HCT116 (cell line): ENCODE measurements at regions not wholly inside any gene's neighbourhood (a gene's known extent, or its start where the extent isn't known, plus 50 kb on each side); places are given as distances from the start of the nearest gene placed in this dataset.

Experiments used
- ATAC-seq: fragments of 200-7000 bp; cut with Tn5 transposase; 2 replicates; pipeline ENCODE4 v1.9.1; 2020; ENCODE audit warnings: mild to moderate bottlenecking, moderate library complexity
- BruUV-seq: library from RNA; stranded (reverse); fragments of 400-500 nt; replicated peaks from 2 replicates; lab custom pipeline; 2021; lab: Mats Ljungman, UMichigan
- CTCF ChIA-PET: fragments of 300-600 bp; sonication (Branson Sonifier 250); formaldehyde crosslinking; loops from one replicate; lab custom pipeline; 2021; ENCODE audit warnings: antibody characterized with exemption; lab: Charles Lee
- POLR2A ChIA-PET: fragments of 300-600, 350-600 bp; sonication (Branson Sonifier 250); formaldehyde crosslinking; loops from one replicate; lab custom pipeline; 2021; ENCODE audit warnings: antibody characterized with exemption; lab: Charles Lee
- RAD21 ChIA-PET, 2 experiments: fragments of 300-600 bp; sonication (Branson Sonifier 250); formaldehyde crosslinking; loops; one replicate each; lab custom pipeline; 2023; ENCODE audit warnings: low total read pairs in 2 of 2; ENCODE audit not compliant: uncharacterized antibody in 2 of 2, unreplicated experiment in 2 of 2, low non-redundant PET in 1 of 2; lab: Charles Lee
- DNase-seq: peaks from one replicate; pipeline ENCODE4 v3.0.0-alpha.2; 2010; ENCODE audit warnings: low read depth, low spot score
- H2AFZ ChIP-seq: fragments of 200-600 bp; shearing (Covaris generic), sonication (generic); 2 replicates; pipeline ENCODE4 v1.6.1; 2017; ENCODE audit warnings: low read depth, mixed run types, mixed read lengths, antibody characterized with exemption, low read length; ENCODE audit not compliant: poor library complexity, severe bottlenecking
- H3K27ac ChIP-seq: 2 replicates; pipeline ENCODE4 v1.5.1; 2012; ENCODE audit warnings: low read depth, low read length
- H3K27me3 ChIP-seq: fragments of 200-600 bp; sonication (generic); 2 replicates; pipeline ENCODE4 v1.6.1; 2016; ENCODE audit warnings: mixed run types, low read length, mixed read lengths; ENCODE audit not compliant: insufficient read depth
- H3K36me3 ChIP-seq, 2 experiments: fragments of 200-500 bp in 1 of 2; fragments of 200-600 bp in 1 of 2; sonication (Bioruptor generic) in 1 of 2; sonication (generic) in 1 of 2; 2 replicates each; pipeline versions ENCODE4 v1.5.1 to v1.6.1; 2014 to 2016; ENCODE audit warnings: low read length in 2 of 2, inconsistent platforms in 1 of 2, mixed read lengths in 1 of 2, mixed run types in 1 of 2; ENCODE audit not compliant: insufficient read depth in 2 of 2, control insufficient read depth in 1 of 2
- H3K4me1 ChIP-seq, 2 experiments: fragments of 200-600 bp in 1 of 2; sonication (generic) in 1 of 2; 2 replicates each; pipeline versions ENCODE4 v1.5.1 to v1.6.1; 2012 to 2017; ENCODE audit warnings: low read length in 2 of 2, inconsistent platforms in 1 of 2, mild to moderate bottlenecking in 1 of 2, mixed read lengths in 1 of 2, mixed run types in 1 of 2, moderate library complexity in 1 of 2; ENCODE audit not compliant: insufficient read depth in 2 of 2, control insufficient read depth in 1 of 2
- H3K4me2 ChIP-seq: fragments of 200-600 bp; sonication (generic); 2 replicates; pipeline ENCODE4 v1.6.1; 2017; ENCODE audit warnings: mixed run types, low read length, mixed read lengths
- H3K4me3 ChIP-seq, 2 experiments: fragments of 200-600 bp in 1 of 2; sonication (generic) in 1 of 2; replicated peaks in 1 of 2; 2 replicates each; pipeline ENCODE4 v1.5.1; 2011 to 2016; ENCODE audit warnings: low read length in 2 of 2, control low read depth in 1 of 2, low read depth in 1 of 2, mild to moderate bottlenecking in 1 of 2, mixed read lengths in 1 of 2, mixed run types in 1 of 2
- H3K79me2 ChIP-seq: fragments of 200-600 bp; sonication (generic); 2 replicates; pipeline ENCODE4 v1.6.1; 2017; ENCODE audit warnings: mild to moderate bottlenecking, mixed run types, low read length, moderate library complexity, mixed read lengths; ENCODE audit not compliant: insufficient read depth
- H3K9ac ChIP-seq: fragments of 200-600 bp; sonication (generic); 2 replicates; pipeline ENCODE4 v1.6.1; 2016; ENCODE audit warnings: low read length, mixed read lengths
- H3K9me2 ChIP-seq: fragments of 200-600 bp; sonication (generic), shearing (Covaris generic); 2 replicates; pipeline ENCODE4 v1.6.1; 2017; ENCODE audit warnings: mixed run types, mild to moderate bottlenecking, moderate library complexity; ENCODE audit not compliant: insufficient read depth
- H3K9me3 ChIP-seq, 2 experiments: fragments of 200-500 bp in 1 of 2; fragments of 200-600 bp in 1 of 2; sonication (Bioruptor generic) in 1 of 2; sonication (generic) in 1 of 2; 2 replicates each; pipeline ENCODE4 v1.6.1; 2014 to 2017; ENCODE audit warnings: low read length in 2 of 2, mixed read lengths in 2 of 2, inconsistent platforms in 1 of 2, low read depth in 1 of 2, mild to moderate bottlenecking in 1 of 2, mixed run types in 1 of 2, moderate library complexity in 1 of 2; ENCODE audit not compliant: control insufficient read depth in 1 of 2, insufficient read depth in 1 of 2
- H4K20me1 ChIP-seq: fragments of 200-600 bp; sonication (generic), shearing (Covaris generic); 2 replicates; pipeline ENCODE4 v1.6.1; 2017; ENCODE audit warnings: mixed run types, mild to moderate bottlenecking, moderate library complexity; ENCODE audit not compliant: insufficient read depth
- ATF3 ChIP-seq: IDR thresholded peaks from 2 replicates; pipeline ENCODE4 v1.6.1; 2012
- CEBPB ChIP-seq: IDR thresholded peaks from 2 replicates; pipeline ENCODE4 v1.6.1; 2012; ENCODE audit warnings: low read depth
- CTCF ChIP-seq, 3 experiments: fragments of 200-600 bp in 1 of 3; sonication (generic) in 1 of 3; IDR thresholded peaks in 2 of 3; conservative IDR thresholded peaks in 1 of 3; 2 replicates each; pipeline ENCODE4 v1.5.1; 2012 to 2017; ENCODE audit warnings: low read depth in 2 of 3, low read length in 2 of 3, antibody characterized with exemption in 1 of 3, borderline replicate concordance in 1 of 3, control low read depth in 1 of 3, mild to moderate bottlenecking in 1 of 3, mixed read lengths in 1 of 3, mixed run types in 1 of 3, moderate library complexity in 1 of 3; ENCODE audit not compliant: insufficient read depth in 1 of 3
- ELF1 ChIP-seq: IDR thresholded peaks from 2 replicates; pipeline ENCODE4 v1.6.1; 2012; ENCODE audit warnings: low read depth, borderline replicate concordance
- FOSL1 ChIP-seq: IDR thresholded peaks from 2 replicates; pipeline ENCODE4 v1.6.1; 2012; ENCODE audit warnings: low read depth
- POLR2A ChIP-seq: IDR thresholded peaks from 2 replicates; pipeline ENCODE4 v1.7.0; 2011; ENCODE audit warnings: borderline replicate concordance; ENCODE audit not compliant: insufficient read depth, insufficient read length; ENCODE audit errors: extremely low read depth
- POLR2AphosphoS5 ChIP-seq: IDR thresholded peaks from 2 replicates; pipeline ENCODE4 v1.6.1; 2011; ENCODE audit warnings: mild to moderate bottlenecking, low read depth, low read length, moderate library complexity
- RAD21 ChIP-seq: IDR thresholded peaks from 2 replicates; pipeline ENCODE4 v1.6.1; 2012; ENCODE audit warnings: low read depth, mild to moderate bottlenecking
- SIN3A ChIP-seq: IDR thresholded peaks from 2 replicates; pipeline ENCODE4 v1.6.1; 2012; ENCODE audit warnings: low read depth
- SP1 ChIP-seq: IDR thresholded peaks from 2 replicates; pipeline ENCODE4 v1.6.1; 2012; ENCODE audit warnings: low read depth
- TCF7L2 ChIP-seq: IDR thresholded peaks from 2 replicates; pipeline ENCODE4 v1.7.0; 2011; ENCODE audit warnings: borderline replicate concordance, inconsistent platforms; ENCODE audit not compliant: insufficient read depth, insufficient read length; ENCODE audit errors: extremely low read depth
- YY1 ChIP-seq: IDR thresholded peaks from 2 replicates; pipeline ENCODE4 v1.6.1; 2011; ENCODE audit warnings: low read length, low read depth, moderate library complexity, mild to moderate bottlenecking; ENCODE audit not compliant: insufficient replicate concordance; ENCODE audit errors: extremely low read depth
- ZNF274 ChIP-seq: fragments of 200-500 bp; sonication (Bioruptor generic); IDR thresholded peaks from 2 replicates; pipeline ENCODE4 v1.6.1; 2014; ENCODE audit warnings: mild to moderate bottlenecking, low read depth, low read length, inconsistent platforms
- intact Hi-C: fragments of 100-400 bp; cut with micrococcal nuclease; formaldehyde crosslinking; loops from 2 replicates; pipeline ENCODE4 v1.10.0; 2022

- ATAC-seq, result no peak
- CTCF ChIA-PET, result no interaction called here
- intact Hi-C loops, result no loop called here
Measured at GRCh38 chr16:54554581-54554980, 268.0 kb upstream of the IRX3 start.

GRCh38 chr16:54548281-54548680 lies 261.7 kb upstream of the IRX3 start:
- intact Hi-C loops, result no loop called here
- H3K36me3 ChIP-seq, result no peaks in the 10 kb centered on the region
- CTCF ChIA-PET, result no interaction called here

More at GRCh38 chr16:54554581-54554980, 268.0 kb upstream of the IRX3 start:
- Histone ChIP-seq H2AFZ (no peak overlapping the region), H3K4me1 (no peaks in the 10 kb centered on the region), H3K27me3 (peaks cover 10% of the 10 kb centered on the region; the same call in 1 of the 2 replicates), H3K4me2 (no peak overlapping the region), H3K9me3 (no peaks in the 10 kb centered on the region), H3K36me3 (no peaks in the 10 kb centered on the region), H3K4me3 (no peak overlapping the region), H4K20me1 (no peaks in the 10 kb centered on the region), H3K9me2 (no peaks in the 10 kb centered on the region), H3K9ac (no peak overlapping the region), H3K27ac (no peak overlapping the region), H3K79me2 (no peaks in the 10 kb centered on the region)
- no peak for DNase-seq
- TF ChIP-seq TCF7L2, result no peak
- POLR2A ChIA-PET, result no interaction called here
- RAD21 ChIA-PET, result no interaction called here
- no TSS peak for BruUV-seq

More at GRCh38 chr16:54548281-54548680, 261.7 kb upstream of the IRX3 start:
- H3K27ac ChIP-seq, result no peak overlapping the region
- H3K9me3 ChIP-seq, result no peaks in the 10 kb centered on the region
- no peaks in the 10 kb centered on the region for H3K79me2 ChIP-seq
- DNase-seq (no peak), ATAC-seq (no peak)
- H3K4me1 ChIP-seq, result no peaks in the 10 kb centered on the region
- H3K9ac ChIP-seq, result no peak overlapping the region
- H3K27me3 ChIP-seq, result peaks cover 35% of the 10 kb centered on the region
- H3K4me3 ChIP-seq, result no peak overlapping the region
- BruUV-seq, result no TSS peak
- H4K20me1 ChIP-seq, result no peaks in the 10 kb centered on the region
- no peak overlapping the region for H3K4me2 ChIP-seq
- no peak overlapping the region for H2AFZ ChIP-seq
- no peaks in the 10 kb centered on the region for H3K9me2 ChIP-seq
- POLR2A ChIA-PET, result no interaction called here
- no peak for TF ChIP-seq RAD21
- no peak for TF ChIP-seq ZNF274
- TF ChIP-seq ELF1, result no peak
- TF ChIP-seq YY1, result no peak
- TF ChIP-seq SP1, result no peak
- no peak for TF ChIP-seq SIN3A
- no peak for TF ChIP-seq POLR2AphosphoS5
- no peak for TF ChIP-seq ATF3
- no peak for TF ChIP-seq CEBPB
- TF ChIP-seq CTCF (IDR thresholded peaks at IDR 0.05 in 2 of 3, conservative IDR thresholded peaks at IDR 0.05 in 1 of 3; ENCODE audit: borderline replicate concordance in 1 of 3, insufficient read depth in 1 of 3, low read depth in 2 of 3, low read length in 2 of 3), result no peak
- TF ChIP-seq POLR2A, result no peak
- no peak for TF ChIP-seq FOSL1
- TF ChIP-seq, all 23 proteins: peak for 0
- RAD21 ChIA-PET, result no interaction called here
